ENCODE measurements at regions not wholly inside any gene's neighbourhood (a gene's known extent, or its start where the extent isn't known, plus 50 kb on each side); places are given as distances from the start of the nearest gene placed in this dataset.

DNA sequence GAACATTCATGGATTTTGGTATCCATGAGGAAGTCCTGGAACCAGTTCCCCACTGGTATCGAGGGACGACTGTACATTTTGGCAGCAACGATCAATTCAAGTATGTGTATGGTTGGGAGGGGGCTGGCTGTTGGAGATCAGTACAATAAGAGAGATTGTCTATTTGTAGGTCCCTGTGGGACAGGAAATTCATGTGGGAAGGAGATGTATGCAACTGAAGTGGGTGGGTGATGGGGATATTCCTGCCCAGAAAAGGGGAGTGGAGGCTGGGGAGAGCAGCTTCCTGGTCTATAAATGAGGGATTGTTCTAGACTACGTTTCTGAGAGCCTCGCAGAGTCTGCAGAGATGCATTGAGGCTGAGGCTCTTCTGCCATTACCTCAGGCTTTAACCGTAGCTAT, 140.2 kb upstream of the MAGI3 start:
- WGBS, result 83% methylated on average over 5 of the region's 6 CpGs
- TF ChIP-seq POLR2A (IDR thresholded peaks at IDR 0.05; ENCODE audit: low read depth) (no peak), POLR2AphosphoS5 (IDR thresholded peaks at IDR 0.05) (no peak), EP300 (IDR thresholded peaks at IDR 0.05) (no peak)
- TF ChIP-seq, protein P1, sequence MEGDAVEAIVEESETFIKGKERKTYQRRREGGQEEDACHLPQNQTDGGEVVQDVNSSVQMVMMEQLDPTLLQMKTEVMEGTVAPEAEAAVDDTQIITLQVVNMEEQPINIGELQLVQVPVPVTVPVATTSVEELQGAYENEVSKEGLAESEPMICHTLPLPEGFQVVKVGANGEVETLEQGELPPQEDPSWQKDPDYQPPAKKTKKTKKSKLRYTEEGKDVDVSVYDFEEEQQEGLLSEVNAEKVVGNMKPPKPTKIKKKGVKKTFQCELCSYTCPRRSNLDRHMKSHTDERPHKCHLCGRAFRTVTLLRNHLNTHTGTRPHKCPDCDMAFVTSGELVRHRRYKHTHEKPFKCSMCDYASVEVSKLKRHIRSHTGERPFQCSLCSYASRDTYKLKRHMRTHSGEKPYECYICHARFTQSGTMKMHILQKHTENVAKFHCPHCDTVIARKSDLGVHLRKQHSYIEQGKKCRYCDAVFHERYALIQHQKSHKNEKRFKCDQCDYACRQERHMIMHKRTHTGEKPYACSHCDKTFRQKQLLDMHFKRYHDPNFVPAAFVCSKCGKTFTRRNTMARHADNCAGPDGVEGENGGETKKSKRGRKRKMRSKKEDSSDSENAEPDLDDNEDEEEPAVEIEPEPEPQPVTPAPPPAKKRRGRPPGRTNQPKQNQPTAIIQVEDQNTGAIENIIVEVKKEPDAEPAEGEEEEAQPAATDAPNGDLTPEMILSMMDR (IDR thresholded peaks at IDR 0.05), result no peak
- no peak for DNase-seq (ENCODE audit: extremely low spot score)
- intact Hi-C loops (cut with DNase I), result no loop called here
- Histone ChIP-seq H3K36me3 (no peaks in the 10 kb centered on the region), H3K4me3 (no peak overlapping the region), H3K9me3 (no peaks in the 10 kb centered on the region), H3K4me1 (peaks cover 0 to 4% (median 0%) of the 10 kb centered on the region in 4 donors), H3K27me3 (no peaks in the 10 kb centered on the region), H3K27ac (replicated peaks in 1 of 4) (no peak overlapping the region)

DNA sequence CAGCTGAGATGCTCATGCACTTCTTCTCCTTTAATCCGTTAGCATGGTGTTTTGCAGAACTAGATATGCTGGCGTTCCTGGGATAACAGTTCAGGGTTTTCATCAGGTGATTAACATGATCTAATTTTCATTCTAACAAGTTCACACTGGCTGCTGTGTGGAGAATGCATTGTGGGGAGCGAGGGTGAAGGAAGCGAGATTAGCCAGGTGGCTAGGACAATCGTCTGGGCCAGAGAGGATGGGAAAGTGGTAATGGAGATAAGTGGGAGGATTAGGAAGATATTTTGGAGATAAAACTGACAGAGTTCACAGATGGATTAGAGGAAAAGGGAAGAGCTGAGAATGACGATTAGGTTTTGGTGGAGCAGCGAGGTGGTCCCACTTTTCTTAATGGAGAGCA, 138.1 kb upstream of the MAGI3 start:
- Histone ChIP-seq H3K4me3 (no peak overlapping the region), H3K4me1 (peaks cover 0 to 4% (median 0%) of the 10 kb centered on the region in 4 donors), H3K27me3 (no peaks in the 10 kb centered on the region), H3K9me3 (no peaks in the 10 kb centered on the region), H3K27ac (replicated peaks in 1 of 4) (no peak overlapping the region), H3K36me3 (no peaks in the 10 kb centered on the region)
- TF ChIP-seq POLR2A (IDR thresholded peaks at IDR 0.05; ENCODE audit: low read depth), result no peak
- TF ChIP-seq, protein P1 (IDR thresholded peaks at IDR 0.05), result no peak
- no peak for TF ChIP-seq POLR2AphosphoS5 (IDR thresholded peaks at IDR 0.05)
- no peak for TF ChIP-seq EP300 (IDR thresholded peaks at IDR 0.05)
- intact Hi-C loops (cut with DNase I), result no loop called here
- DNase-seq (ENCODE audit: extremely low spot score), result no peak
- WGBS, result 83% methylated on average over 7 of the region's 7 CpGs

DNA sequence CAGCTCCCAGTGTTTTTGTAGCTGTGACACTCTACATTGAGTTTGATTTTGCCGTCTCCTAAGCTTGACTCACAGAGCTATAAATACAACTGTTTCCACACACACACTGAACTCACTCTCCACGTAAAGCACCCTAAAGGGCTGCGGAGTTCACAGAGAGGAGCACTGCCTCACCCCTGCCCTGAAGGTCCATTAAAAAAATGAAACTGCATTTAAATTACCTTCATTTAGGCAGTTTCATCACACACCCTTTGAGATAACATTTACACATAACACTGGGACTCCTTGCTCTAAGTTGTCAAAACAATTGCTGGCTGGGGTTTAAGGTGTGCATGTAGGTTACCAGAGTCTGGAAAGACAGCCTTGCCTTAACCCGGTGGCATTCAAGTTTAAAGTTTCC, 137.1 kb upstream of the MAGI3 start:
- intact Hi-C loops (cut with DNase I), result no loop called here
- Histone ChIP-seq H3K27ac (replicated peaks in 1 of 4) (no peak overlapping the region), H3K9me3 (no peaks in the 10 kb centered on the region), H3K27me3 (no peaks in the 10 kb centered on the region), H3K36me3 (no peaks in the 10 kb centered on the region), H3K4me1 (peaks cover 0 to 4% (median 0%) of the 10 kb centered on the region in 4 donors), H3K4me3 (no peak overlapping the region)
- DNase-seq (ENCODE audit: extremely low spot score), result no peak
- 77% methylated on average over 4 of the region's 4 CpGs for WGBS
- TF ChIP-seq, protein P1 (IDR thresholded peaks at IDR 0.05), result no peak
- no peak for TF ChIP-seq EP300 (IDR thresholded peaks at IDR 0.05)
- no peak for TF ChIP-seq POLR2A (IDR thresholded peaks at IDR 0.05; ENCODE audit: low read depth)
- no peak for TF ChIP-seq POLR2AphosphoS5 (IDR thresholded peaks at IDR 0.05)

DNA sequence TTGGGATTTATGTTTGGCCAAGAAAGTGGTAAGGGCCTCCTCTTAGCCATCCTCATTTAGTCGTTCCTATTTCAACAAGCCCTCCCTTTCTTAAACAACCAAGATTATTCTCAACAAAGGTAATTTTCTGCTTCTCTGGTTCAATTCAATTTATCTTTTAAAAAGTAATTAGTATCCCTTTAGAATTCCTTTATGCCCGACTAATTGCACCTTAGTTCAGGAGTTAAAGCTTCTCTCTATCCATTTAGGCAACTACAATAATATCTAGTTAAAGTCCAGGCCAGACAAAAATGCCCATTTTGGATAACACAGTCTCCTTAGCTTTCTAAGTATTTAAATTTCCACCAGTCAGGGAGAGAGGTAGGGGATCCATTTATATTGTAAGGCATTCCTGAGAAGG, 136.7 kb upstream of the MAGI3 start:
- Histone ChIP-seq H3K27ac (replicated peaks in 1 of 4) (no peak overlapping the region), H3K4me3 (no peak overlapping the region), H3K9me3 (no peaks in the 10 kb centered on the region), H3K27me3 (no peaks in the 10 kb centered on the region), H3K4me1 (peaks cover 0 to 4% (median 0%) of the 10 kb centered on the region in 4 donors), H3K36me3 (no peaks in the 10 kb centered on the region)
- WGBS, result 74% methylated on average over 2 of the region's 2 CpGs
- DNase-seq (ENCODE audit: extremely low spot score), result no peak
- no peak for TF ChIP-seq POLR2A (IDR thresholded peaks at IDR 0.05; ENCODE audit: low read depth)
- TF ChIP-seq, protein P1 (IDR thresholded peaks at IDR 0.05), result no peak
- no peak for TF ChIP-seq EP300 (IDR thresholded peaks at IDR 0.05)
- intact Hi-C loops (cut with DNase I), result no loop called here

DNA sequence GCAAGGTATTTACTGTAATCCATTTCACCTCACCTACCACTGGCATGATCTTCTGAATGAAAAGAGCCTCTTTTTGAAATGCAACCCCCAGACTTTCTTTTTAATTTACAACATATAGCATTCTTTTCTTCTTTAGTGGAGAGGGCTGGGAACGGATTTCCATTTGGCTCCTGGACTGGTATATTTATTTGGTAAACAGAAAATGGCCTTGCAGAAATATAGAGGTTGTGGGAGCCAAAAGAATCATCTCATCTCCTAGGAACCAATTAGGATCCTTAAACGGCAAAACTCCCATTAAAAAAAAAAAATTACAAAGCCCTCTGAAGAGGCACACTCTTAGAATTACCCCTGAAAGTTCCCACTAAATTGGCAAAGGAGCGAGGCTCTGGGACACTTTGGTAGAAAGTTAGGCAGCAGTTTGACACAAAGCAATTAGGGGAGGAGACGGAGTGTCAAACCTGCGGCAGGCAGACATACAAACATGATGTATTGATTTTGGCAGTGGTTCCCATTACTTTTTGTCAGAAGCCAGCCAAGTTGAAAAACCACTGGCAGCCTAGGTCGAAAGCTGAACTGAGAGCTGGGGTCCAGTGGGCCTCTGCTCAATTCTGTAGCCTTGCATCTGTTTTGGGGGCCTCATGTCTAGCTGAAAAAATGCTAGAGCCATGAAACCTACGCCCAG, 135.1 kb upstream of the MAGI3 start:
- peaks cover 0 to 4% (median 0%) of the 10 kb centered on the region in 4 donors for H3K4me1 ChIP-seq
- TF ChIP-seq EP300 (IDR thresholded peaks at IDR 0.05) (no peak), POLR2AphosphoS5 (IDR thresholded peaks at IDR 0.05) (no peak), POLR2A (IDR thresholded peaks at IDR 0.05; ENCODE audit: low read depth) (no peak)
- TF ChIP-seq, protein P1 (IDR thresholded peaks at IDR 0.05), result no peak
- no peaks in the 10 kb centered on the region for H3K27me3 ChIP-seq
- no peaks in the 10 kb centered on the region for H3K36me3 ChIP-seq
- no peaks in the 10 kb centered on the region for H3K9me3 ChIP-seq
- no peak for DNase-seq (ENCODE audit: extremely low spot score)
- intact Hi-C loops (cut with DNase I), result no loop called here
- no peak overlapping the region for H3K27ac ChIP-seq (replicated peaks in 1 of 4)
- 78% methylated on average over 7 of the region's 7 CpGs for WGBS
- no peak overlapping the region for H3K4me3 ChIP-seq

Measured in esophagus muscularis mucosa (tissue), 4 donors.